GM12872 (cell line): ENCODE measurements at regions not wholly inside any gene's neighbourhood (a gene's known extent, or its start where the extent isn't known, plus 50 kb on each side); places are given as distances from the start of the nearest gene placed in this dataset.

Experiments
- TF ChIP-seq, protein P1 (sequence below): IDR thresholded peaks from 3 replicates; pipeline ENCODE4 v1.5.1; 2011; ENCODE audit warnings: low read depth, mild to moderate bottlenecking, low read length, moderate library complexity; ENCODE audit not compliant: insufficient read depth

DNA sequence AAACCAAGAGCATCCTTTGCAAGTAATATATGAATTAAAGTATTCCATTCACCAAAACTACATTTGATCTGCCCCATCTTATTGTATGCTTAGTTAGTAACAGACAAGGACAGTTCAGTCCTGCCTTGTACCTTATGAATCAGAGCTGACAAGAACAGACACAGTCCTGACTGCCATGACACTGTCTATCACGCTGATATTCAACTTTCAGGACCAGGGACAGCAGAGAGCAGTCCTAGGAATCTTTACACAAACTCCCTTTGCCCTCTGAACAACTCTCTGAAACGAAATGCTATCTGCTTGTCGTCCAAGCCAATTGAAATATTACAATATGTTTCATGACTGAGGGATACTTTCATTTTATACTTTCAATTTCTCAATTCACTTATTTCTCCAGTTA lies 268.6 kb upstream of the VCX start:
- TF ChIP-seq, protein P1, sequence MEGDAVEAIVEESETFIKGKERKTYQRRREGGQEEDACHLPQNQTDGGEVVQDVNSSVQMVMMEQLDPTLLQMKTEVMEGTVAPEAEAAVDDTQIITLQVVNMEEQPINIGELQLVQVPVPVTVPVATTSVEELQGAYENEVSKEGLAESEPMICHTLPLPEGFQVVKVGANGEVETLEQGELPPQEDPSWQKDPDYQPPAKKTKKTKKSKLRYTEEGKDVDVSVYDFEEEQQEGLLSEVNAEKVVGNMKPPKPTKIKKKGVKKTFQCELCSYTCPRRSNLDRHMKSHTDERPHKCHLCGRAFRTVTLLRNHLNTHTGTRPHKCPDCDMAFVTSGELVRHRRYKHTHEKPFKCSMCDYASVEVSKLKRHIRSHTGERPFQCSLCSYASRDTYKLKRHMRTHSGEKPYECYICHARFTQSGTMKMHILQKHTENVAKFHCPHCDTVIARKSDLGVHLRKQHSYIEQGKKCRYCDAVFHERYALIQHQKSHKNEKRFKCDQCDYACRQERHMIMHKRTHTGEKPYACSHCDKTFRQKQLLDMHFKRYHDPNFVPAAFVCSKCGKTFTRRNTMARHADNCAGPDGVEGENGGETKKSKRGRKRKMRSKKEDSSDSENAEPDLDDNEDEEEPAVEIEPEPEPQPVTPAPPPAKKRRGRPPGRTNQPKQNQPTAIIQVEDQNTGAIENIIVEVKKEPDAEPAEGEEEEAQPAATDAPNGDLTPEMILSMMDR: no peak

DNA sequence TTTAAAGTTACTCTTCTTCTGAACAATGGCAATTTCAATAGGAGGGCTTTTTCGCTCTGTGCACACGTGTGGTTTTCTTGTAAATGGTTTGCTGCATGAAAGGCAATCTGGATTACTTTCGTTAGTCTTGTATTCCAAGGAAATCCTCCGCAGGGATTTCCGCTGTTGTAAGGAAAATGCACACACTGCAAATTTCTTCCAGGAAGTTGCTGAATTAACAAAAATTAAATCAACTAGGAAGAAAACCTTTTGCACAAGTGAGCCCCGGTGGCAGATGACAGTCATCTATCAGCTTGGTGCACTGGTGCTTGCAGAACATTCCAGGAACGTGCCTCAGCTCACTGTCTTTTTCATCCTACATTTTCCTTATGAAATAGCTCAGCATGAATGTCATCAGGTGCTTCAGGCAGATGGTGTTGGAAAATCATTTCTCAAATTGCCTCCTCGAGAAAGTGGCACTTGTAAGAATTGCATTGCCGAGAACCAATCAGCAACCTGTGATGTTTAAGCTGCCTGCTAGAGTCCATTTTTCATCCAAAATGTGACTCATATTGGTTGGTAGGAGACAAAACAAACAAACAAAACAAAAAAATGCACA lies 272.4 kb upstream of the VCX start:
- TF ChIP-seq, protein P1: no peak

DNA sequence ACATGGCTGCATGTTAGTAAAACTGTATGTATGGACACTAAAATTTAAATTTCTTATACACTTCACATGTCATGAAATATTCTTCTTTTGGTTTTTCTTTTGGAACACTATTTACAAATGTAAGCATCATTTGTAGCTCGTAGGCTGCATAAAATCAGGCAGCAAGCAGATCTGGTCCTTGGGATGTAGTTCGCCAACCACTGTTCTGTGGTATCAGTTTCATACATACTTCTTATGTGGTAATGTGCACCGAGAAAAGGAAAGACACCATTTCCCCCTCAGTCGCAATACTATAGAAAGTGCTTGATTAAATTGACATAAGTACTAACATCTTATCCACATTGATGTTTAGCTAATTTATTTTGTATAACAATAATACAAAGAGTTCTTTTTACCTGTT lies 274.4 kb upstream of the VCX start:
- TF ChIP-seq, protein P1: no peak

DNA sequence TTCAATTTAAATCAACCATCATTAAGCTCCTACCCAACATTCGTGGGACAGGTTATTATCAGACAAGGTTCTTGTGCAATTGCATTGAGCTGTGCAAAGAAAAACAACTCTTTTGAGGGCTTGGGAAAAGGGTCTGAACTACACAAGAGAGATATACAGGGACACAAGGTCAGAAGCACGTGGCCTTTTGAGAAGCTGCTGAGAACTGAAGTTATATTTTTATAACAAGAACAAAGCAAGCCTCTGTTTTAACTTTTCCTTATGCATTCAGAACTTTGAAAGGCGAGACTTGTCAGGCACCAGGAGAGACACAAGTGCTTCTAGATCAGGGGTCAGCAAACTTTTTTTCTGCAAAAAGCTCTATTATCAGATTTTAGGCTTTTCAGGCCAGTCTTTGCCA lies 274.8 kb upstream of the VCX start:
- TF ChIP-seq, protein P1: no peak

DNA sequence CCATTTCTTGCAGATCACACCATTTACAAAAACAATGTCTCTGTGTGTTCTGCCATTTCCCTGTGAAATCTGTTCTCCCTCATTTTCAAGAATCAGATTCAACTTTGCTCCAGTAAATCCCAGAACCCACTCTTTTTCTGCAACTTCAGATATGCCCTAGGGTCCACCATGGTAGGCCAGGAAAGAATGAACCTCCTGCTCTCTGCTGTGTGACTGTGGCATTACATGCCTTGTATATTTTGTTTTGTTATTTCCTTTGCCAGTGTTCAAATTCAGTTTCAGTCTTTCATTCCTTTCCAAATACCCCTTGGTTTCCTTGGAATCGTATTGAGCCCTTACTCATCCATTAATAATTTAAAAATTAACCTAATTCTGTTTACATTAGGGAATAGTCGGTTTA lies 290.2 kb upstream of the VCX start:
- TF ChIP-seq, protein P1: no peak

DNA sequence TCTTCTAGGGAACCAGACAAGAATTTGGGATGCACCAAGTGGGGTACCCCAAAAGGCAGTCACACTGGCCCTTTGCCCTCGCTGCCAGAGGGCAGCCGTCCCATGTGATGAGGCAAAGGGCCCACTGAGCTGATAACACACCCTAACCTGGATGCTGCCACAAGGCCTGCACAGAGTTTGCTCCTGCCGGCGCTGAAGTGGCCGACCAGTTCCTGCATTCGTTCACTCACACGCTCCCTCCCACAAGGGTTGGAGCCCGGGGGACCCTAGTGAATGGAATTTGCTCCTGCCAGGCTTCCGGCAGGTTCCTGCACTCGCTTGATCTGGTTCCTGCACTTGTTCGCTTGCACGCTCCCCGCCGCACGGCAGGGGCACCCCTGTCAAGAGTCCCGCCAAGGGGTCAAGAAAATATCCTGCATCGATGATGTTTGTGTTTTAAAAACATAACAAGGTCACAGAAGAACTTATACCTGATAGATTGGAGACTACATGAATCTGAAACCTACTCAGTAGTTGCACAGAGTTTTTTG lies 296.4 kb upstream of the VCX start:
- TF ChIP-seq, protein P1: no peak

DNA sequence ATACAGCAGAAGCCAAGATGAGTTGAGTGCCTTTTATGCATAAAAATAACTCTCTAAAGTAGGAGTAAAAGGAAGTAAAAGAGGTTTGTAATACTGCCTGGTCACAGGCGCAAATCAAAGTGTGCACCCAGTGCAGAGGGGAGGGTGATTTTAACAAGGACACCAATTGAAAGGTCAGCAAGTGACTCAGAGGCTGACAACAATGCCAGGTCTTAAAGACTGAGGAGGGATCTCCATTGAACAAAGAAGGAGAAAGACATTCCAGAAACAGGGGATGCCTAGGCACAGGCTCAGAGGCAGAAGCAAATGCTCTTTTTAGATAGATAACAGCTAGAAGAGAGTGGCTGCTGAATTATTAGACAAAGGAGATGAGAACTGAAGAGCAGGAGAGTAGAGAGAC lies 297.4 kb upstream of the VCX start:
- TF ChIP-seq, protein P1: no peak
